Thyroid gland (tissue), 4 donors: ENCODE measurements at regions not wholly inside any gene's neighbourhood (a gene's known extent, or its start where the extent isn't known, plus 50 kb on each side); places are given as distances from the start of the nearest gene placed in this dataset.

Source experiments
- CTCF ChIP-seq, 6 experiments: fragments of 200-600 bp in 3 of 6; fragments of 450-650 bp in 3 of 6; sonication (generic) in 3 of 6; IDR thresholded peaks; one replicate each; pipeline ENCODE4 v1.5.1; 2016 to 2019; ENCODE audit warnings: antibody characterized with exemption in 6 of 6, mild to moderate bottlenecking in 2 of 6, inconsistent platforms in 1 of 6, moderate library complexity in 1 of 6
- POLR2A ChIP-seq, 2 donors: fragments of 450-650 bp; IDR thresholded peaks; one replicate each; pipeline ENCODE4 v1.6.1; 2017; ENCODE audit warnings: antibody characterized with exemption in 2 of 2, mild to moderate bottlenecking in 2 of 2, moderate library complexity in 1 of 2

- TF ChIP-seq CTCF (IDR thresholded peaks at IDR 0.05) (no peak), POLR2A (IDR thresholded peaks at IDR 0.05) (no peak)
Observed at GRCh38 chr10:21171936-21172541, 274.9 kb upstream of the NEBL start.
